HG03097 (cell line): ENCODE measurements at regions not wholly inside any gene's neighbourhood (a gene's known extent, or its start where the extent isn't known, plus 50 kb on each side); places are given as distances from the start of the nearest gene placed in this dataset.
"Not testable (repeated sequence)": the region's sequence is repeated elsewhere in the genome, so short reads cannot be mapped to it uniquely, and the experiment has no call there.

Source experiments
- ATAC-seq: cut with Tn5 transposase; IDR thresholded peaks from one replicate; pipeline ENCODE4 v1.9.1; 2021; ENCODE audit not compliant: unreplicated experiment, low FRiP score

DNA sequence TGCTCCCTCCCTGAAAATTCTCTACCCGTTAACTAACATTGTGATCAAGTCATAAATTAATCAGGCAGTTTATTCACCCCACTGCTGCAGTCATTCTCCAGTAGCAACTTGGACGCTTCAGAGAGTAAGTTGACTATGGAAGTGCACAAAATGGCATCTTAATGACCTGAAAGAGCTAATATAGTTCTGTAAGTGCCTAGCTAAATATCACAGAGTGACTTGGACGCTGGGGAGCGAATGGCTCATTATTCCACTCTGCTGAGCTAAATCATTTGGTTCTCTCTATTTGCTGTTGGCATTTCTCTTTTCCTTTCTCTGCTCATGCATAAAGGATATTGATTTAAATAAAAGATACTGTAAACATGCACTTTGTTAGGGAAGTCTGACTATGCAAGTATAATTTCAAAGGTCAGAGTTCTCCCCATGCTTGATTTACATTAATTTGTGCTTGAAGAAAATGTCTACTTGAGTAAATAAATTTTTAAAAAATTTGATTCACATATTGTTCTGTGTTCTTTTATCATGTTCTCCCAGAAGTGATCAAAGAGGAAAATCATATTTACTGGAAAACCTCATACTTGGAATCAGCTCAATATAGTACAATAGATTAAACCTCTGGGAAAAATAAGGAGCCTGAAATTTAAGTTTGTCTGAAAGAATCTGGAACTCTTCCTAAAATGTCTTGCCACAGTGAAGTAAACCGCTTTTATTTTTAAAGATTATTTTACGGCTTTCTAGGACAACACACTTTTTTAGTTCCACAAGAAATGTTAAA, 169.5 kb upstream of the HAPLN1 start:
- ATAC-seq: no peak

DNA sequence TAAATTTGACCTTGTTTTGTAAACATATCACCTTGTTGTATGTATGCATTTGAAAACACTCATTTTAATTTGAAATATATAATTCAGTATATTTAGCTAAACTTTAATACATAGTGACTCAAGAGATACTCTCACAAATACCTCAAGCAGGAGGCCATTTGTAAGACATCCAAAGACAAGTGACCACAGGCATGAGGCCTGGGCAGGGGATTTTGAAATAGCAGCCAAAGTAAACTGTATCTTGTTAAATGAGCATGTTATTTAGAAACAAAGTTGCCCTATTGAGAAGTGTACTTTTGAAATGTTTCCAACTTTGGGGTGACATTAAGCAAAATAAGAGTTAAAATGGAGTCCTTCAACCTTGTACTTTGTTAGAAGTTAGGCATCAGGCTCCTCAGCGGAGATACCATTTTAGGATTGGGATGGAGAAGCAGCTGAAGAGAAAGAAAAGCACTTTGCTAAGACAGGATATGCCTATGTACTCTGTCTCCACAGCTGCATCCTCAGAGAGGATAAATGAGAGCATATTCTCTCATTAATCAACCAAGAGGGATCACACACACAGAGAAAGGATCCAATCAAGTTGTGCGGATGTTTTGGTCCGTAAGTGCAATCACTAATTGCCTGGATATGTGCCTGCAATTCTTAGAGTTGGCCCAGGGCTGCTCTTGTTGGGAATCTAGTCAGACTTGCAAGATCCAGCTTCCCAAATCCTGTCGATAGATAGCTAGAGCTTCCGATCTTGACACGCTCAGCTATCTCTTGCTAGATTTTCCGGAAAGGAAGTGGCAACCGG, 157.5 kb upstream of the HAPLN1 start:
- ATAC-seq: no peak

DNA sequence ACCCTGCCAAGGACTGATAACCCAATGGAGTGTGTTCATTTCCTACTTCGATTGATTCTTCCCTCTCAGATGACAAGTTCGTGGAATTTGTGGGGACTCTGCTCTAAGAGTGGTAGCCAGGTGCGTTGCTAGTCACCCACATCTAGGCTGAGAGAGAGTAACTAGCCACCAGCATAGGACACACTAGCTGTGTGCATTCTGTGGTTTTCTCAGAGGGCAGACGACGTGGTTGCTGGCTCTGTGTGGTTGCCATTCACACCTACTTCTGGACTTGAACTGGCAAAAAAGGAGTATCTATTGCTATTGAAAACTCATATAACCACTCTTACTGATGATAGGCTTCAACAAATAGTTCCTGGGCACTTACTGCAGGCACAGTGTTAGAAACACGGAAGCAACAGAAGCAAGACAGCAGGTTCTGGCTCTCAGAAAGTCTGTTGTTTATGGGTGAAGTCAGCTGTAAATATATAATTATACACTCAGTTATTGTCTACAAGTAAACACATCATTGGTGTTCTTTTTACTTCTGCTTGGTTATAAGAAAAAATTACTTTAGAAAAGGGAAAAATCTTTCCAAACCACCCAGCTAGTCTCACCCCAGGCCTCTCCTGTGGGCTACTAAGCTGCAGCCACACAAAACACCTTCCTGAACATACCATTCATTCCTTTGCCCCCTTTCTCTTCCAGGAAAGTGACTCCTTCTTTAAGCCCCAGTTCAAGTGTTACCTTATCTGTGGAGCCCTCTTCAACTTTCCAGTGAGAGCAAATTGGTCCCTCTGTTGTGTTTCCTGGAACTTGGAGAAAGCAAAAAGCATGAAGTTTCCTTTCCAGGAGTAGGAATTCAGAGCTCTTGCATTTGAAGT, 151.1 kb upstream of the HAPLN1 start:
- no peak for ATAC-seq

DNA sequence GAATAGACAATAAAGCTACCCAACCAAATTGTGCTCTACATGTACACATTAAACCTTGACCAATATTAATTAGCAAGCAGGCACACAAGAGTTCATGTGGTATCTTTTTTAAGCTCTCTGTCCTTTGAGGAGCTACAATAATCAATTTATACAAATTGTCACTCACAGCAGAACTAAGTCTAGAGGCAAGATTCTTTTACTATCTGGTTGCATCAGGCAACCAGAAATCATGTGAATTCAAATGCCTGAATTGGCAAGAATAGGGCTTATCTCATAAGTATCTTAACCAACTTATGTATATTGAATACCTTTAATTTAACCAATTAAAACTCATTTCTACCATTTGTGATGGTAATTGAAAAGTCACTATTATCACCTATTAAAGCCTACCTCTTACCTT, 145.5 kb upstream of the HAPLN1 start:
- ATAC-seq: no peak

DNA sequence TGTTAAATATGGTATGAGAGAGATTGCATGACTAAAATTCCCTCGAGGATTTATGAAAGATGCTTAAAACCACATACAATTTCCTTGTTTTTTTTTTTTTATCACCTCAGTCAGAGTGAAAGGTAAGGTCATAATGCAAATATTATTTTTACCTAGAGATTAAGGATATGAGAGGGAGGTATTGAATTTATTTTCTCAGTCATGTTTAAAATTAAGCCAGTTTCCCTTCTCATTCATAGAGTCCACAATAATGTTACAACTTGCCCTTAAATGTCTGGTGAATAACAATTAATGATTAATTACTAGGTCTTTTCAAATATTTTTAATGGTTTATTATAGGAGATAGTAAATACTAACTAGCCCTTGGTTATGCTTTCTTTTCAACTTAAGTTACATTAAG, 144.9 kb upstream of the HAPLN1 start:
- no peak for ATAC-seq

DNA sequence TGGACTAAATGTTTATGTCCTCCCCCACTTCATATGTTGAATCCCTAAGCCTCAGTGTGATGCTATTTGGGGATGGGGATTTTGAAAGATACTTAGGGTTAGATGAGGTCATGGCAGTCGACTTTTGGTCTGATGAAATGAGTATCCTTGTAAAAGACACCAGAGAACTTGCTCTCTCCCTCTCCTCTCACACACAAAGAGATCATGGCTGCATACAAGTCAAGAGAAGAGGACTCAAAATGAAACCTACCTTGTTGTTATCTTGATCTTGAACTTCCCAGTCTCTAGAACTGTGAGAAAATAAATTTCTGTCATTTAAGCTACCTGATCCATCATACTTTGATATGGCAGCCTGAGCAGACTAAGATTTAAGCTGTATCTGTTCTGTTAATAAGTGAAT, 144.0 kb upstream of the HAPLN1 start:
- no peak for ATAC-seq

DNA sequence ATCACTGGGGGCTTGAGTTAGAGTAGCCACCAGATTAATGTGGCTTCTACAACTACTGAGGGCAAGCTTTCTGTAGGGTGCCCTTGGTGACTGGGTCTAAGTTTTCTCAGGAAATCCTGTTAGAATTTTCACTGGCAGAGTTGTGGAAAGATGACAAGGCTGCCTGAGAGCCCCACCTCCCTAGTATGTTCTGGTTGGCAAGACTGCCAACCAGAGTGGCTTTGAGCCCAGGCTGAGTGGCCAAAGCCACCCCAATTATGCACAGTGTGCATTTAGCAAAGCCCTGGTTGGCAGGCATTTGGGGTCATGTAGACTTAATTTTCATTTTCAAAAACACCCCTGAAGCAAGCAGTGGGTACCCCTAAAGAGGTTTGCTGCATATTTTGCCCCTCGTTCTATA, 136.7 kb upstream of the HAPLN1 start:
- ATAC-seq: no peak

DNA sequence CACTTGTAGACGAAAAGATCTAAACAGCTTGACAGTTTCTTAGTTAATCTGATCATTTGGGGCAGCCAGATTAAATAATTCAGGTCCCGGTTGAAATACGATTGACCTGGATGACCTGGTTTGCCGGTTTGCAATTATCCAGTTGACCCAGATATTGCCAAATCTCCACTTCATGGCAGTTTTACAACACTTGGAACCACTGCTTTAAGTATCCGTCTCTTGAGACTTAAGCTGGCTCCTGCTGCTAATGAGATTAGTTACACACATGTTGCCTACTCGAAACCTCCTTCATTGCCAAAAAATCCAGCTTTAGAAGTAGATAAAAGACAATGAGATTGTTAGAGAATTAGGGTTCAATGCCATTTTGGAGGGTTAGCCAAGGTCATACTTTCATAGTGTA, 136.2 kb upstream of the HAPLN1 start:
- ATAC-seq: no peak

DNA sequence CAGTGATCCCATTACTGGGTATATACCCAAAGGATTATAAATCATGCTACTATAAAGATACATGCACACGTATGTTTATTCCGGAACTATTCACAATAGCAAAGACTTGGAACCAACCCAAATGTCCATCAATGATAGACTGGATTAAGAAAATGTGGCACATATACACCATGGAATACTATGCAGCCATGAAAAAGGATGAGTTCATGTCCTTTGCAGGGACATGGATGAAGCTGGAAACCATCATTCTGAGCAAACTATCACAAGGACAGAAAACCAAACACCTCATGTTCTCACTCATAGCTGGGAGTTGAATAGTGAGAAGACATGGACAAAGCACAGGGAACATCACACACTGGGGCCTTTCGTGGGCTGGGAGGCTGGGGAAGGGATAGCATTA, 129.8 kb upstream of the HAPLN1 start:
- not testable (repeated sequence) for ATAC-seq

DNA sequence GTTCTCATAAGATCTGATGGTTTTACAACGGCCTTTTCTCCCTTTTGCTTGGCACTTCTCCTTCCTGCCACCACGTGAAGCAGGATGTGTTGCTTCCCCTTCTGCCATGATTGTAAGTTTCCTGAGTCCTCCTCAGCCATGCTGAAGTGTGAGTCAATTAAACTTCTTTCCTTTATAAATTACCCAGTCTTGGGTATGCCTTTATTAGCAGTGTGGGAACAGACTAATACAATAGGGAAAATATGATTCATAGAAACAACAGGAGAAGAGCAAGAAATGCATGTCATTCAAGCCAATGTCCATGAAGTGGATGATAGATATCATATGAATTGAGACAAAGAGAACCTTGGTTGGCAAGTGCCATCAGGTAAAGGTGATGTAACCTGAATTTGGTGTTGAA, 128.3 kb upstream of the HAPLN1 start:
- ATAC-seq: no peak

DNA sequence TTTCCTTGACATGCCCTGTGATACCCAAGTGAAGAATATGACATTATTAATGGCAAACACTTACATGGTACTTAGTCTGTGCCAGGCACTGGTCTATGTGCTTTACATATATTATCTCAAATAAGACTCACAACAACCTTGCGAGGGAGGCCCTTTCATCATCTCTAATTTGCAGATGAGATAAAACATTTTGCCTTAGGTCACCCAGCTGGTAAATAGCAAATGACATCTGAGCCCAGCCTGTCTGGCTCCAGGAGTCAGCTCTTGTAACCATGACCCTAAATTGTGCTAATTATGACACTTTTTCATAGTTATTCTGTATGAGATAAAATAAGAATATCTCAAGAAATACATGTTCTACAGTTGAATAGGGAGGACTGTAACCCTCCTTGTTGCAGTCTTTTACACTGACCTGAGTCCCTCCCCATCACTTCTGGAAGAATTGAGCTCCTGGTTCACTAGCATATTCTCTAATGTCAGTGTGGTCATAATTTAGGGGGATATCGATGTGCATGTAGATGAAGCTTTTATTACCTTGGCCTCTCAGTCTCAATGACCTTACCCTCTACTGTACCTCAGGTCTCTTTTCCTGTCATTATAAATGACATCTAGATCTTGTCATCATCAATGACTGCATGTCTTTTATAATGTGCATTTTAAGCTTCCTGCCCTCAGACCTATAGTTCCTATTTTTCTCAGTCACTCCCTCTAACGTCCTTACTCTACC, 126.1 kb upstream of the HAPLN1 start:
- ATAC-seq: no peak

DNA sequence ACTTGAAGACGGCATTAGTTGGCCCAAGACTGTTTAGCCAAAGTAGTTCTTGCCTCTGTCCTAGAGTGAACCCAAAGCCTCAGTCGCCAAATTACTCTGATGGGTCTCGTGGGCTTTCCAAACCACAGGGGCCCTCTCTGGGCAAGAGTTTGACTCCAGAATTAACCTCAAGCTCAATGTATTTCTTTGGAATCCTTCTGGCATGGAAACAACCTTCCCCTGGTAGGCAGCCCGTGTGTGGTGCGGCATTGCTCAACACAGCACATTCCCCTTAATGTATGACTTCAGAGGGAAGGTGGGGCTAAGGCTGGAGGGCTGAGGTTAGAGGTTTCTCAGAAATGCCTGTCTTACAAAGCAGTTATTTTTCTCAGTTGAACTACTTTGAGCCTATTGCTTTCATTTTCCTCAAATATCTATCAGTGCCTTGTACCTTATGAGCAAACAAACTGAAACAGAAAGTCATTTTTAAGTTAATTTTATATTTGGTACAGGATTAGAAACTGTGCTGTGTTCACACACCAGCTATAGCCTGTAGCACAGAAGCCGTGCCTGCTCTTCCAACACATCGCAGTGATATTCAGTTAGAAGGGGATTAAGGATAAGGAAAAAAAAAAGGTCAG, 123.9 kb upstream of the HAPLN1 start:
- peak; percentile 99 for ATAC-seq

DNA sequence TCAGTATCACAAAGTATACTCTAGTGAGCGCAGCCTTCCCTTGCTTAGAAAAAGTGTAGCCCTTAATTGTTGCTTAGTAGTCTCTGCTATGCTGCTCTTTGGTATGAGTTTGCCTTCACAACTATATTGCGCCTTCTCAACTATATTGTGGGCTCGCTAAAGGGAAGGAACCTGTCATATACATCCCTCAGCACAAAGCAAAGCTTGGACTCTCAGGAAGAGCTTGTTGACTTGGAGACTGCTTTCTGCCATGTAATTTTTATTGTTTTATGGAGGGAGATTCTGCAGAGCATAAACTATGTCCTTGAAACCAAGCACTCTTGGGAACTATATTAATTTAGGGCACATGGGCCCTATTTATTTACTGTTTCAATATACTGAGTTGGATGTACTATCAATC, 119.1 kb upstream of the HAPLN1 start:
- no peak for ATAC-seq

DNA sequence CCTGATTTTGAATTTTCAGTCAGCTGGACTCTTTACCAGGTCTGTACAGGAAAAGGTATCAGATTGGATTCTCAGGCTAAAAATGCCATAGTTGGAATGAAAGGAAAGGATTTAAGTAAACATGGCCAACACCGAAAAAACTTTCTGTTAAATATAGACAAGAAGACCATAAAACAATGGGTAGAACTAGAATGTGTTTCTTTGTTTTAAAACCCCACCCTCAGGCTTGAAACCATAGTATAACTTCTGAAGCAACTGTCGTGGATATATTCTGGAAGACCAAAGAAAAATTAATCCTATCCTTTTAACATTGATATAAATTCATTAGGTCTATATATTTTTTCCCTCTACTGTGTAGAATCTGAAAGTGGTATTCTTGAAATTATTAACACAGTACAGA, 118.6 kb upstream of the HAPLN1 start:
- no peak for ATAC-seq

DNA sequence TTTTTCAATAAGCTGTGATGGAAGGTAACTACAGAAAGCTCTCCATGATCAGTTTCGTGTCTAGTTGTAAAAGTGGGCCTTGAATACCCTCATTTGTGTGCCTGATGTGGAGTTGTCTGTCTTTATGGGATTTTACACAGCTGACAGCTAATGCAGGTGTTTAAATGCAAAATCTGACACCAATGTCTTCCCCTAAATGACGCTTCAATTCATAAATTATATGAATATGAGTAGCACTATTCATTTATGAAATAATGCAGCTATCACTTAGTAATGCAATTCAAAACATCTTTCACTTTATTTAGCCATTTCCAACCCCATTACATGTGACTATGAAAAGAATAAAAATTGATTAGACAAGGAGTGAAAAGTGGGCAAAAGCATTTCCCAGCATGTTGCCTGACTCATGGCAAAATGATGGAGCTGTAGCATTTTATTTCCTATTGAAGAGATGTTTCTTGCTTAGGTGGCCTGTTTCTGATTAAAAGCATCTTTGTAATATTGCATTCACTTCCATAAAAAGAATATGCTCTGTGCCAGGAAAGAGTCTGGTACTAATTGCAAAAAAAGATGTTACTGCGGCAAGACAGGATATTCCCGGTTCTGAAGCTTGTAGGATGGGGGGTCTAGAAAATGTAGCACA, 116.7 kb upstream of the HAPLN1 start:
- no peak for ATAC-seq

DNA sequence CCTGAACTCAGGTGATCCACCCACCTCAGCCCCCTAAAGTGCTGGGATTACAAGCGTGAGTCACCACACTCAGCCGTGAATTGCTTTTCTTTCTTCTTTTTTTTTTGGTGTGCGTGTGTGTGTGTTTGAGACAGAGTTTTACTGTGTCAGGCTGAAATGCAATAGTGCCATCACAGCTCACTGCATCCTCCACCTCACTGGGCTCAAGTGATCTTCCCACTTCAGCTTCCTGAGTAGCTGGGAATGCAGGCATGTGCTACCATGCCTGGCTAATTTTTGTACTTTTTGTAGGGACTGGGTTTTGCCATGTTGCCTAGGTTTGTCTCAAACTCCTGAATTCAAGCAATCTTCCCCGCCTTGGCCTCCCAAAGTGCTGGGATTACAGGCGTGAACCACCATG, 113.7 kb upstream of the HAPLN1 start:
- no peak for ATAC-seq

DNA sequence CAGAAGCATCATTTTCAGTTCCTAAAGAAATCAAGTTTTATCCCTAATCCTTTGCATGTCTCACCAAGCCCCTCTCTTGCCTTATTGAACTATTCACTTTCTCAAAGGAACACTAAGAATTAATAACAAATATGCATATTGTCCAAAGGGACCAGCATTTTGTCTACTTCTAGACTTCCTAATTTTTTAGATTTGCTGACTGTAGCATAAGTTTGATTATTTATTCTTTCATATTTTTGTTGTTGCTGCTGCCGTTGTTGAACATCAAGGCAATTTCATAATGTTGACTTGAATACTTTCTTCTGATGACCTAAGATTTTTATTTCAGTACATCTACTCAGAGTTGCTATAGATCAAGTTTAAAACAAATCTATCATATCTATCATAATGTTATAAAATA, 111.2 kb upstream of the HAPLN1 start:
- no peak for ATAC-seq

DNA sequence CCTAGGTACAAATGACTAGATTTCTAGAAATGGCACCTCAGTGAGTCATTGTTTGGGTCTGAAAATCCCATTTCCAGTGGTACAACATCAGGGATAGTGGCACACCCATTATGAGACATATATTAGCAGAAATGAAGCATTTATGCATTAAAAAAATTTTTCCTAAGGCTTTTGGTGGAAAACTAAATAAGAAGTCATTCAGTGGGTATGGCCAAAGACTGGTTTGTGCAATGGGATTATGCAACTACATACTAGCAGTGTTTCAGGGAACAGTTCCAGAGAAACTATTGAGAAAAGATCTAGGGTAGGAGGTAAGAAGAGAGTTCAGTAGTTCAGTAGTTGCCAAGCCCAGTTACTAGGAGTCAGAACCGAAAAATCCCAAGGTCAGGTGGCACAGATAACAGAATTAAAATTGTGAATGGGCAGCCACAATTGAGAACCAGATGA, 106.5 kb upstream of the HAPLN1 start:
- ATAC-seq: no peak

DNA sequence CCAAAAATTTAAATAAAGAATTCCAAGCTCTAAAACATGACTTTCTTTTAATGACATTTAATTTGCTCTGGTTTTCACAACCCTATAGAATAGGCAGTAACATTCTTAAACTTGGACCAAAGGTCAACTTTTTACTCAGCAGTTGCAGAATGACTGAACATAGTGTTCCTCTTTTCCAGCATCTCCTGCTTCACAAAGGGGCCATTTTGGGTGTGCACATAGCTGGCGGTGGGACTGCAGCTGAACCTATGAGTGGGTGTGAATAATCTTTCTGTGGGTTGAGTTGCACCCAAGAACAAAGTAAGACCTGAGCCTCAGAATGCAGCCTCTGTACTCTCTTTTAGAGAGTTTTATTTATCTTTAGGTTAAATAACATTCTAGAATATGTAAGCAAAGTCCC, 96.9 kb upstream of the HAPLN1 start:
- ATAC-seq: no peak

DNA sequence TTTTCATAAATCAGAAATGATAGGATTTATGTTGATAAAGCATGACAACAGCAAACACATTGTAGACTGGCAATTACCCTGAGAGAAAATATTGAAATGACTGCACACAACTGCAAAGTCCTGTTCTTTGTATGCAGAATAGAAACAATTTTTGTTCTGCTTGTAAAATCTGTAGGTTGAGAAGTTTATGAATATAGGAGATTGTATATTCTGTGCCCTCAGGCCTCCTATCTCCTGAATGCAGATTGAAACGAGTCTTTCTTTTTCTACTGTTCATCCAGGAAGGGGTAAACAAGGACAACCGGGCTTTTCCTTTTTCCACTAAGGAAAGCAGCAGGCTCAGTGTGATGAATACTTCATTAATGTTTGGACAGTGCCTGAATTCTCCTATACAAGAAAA, 95.0 kb upstream of the HAPLN1 start:
- no peak for ATAC-seq
